VCaP (cell line): ENCODE measurements at regions not wholly inside any gene's neighbourhood (a gene's known extent, or its start where the extent isn't known, plus 50 kb on each side); places are given as distances from the start of the nearest gene placed in this dataset.

Source experiments
- H3K27ac ChIP-seq: fragments of 450-650 bp; 2 replicates; pipeline ENCODE4 v1.5.1; 2017
- CTCF ChIP-seq: fragments of 450-650 bp; conservative IDR thresholded peaks from 2 replicates; pipeline ENCODE4 v1.5.1; 2017; ENCODE audit warnings: mild to moderate bottlenecking, moderate library complexity

GRCh38 chr14:89524412-89524811 lies 107.4 kb upstream of the FOXN3 start:
- no peak for TF ChIP-seq CTCF
- H3K27ac ChIP-seq = no peak overlapping the region

- no peak overlapping the region for H3K27ac ChIP-seq
- no peak for TF ChIP-seq CTCF
Measured at GRCh38 chr14:89521988-89522387, 105.0 kb upstream of the FOXN3 start.

GRCh38 chr14:89519040-89519439 lies 102.0 kb upstream of the FOXN3 start:
- no peak overlapping the region for H3K27ac ChIP-seq

GRCh38 chr14:89516173-89516572 lies 99.1 kb upstream of the FOXN3 start:
- no peak overlapping the region for H3K27ac ChIP-seq
- TF ChIP-seq CTCF = no peak

More at GRCh38 chr14:89519040-89519439, 102.0 kb upstream of the FOXN3 start:
- TF ChIP-seq CTCF = no peak

- no peak overlapping the region for H3K27ac ChIP-seq
- no peak for TF ChIP-seq CTCF
Measured at GRCh38 chr14:89514601-89515000, 97.6 kb upstream of the FOXN3 start.

GRCh38 chr14:89509891-89510290 lies 92.9 kb upstream of the FOXN3 start:
- no peak overlapping the region for H3K27ac ChIP-seq
- no peak for TF ChIP-seq CTCF

- no peak for TF ChIP-seq CTCF
- no peak overlapping the region for H3K27ac ChIP-seq
Measured at GRCh38 chr14:89508863-89509262, 91.8 kb upstream of the FOXN3 start.
